Brain pericyte (primary cell): ENCODE measurements at regions not wholly inside any gene's neighbourhood (a gene's known extent, or its start where the extent isn't known, plus 50 kb on each side); places are given as distances from the start of the nearest gene placed in this dataset.
"Not testable (repeated sequence)": the region's sequence is repeated elsewhere in the genome, so short reads cannot be mapped to it uniquely, and the experiment has no call there.

ENCODE experiments used
- DNase-seq: peaks from one replicate; pipeline ENCODE4 v3.0.0-alpha.2; 2012; ENCODE audit warnings: low read depth, low spot score

DNA sequence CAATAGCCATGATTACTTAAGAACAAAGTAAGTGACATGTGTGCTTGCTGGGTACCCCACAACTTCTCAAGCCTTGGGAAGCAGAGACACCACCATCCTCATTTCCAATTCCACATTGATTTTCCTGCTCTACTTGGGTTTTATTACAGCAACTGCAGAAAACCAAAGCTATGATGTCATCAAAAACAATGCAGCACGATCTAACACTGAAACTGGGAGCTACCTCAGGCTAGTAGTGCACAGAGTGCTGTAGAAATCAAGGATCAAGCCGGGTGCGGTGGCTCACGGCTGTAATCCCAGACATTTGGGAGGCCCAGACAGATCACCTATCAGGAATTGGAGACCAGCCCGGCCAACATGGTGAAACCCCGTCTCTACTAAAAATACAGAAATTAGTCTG, 174.4 kb upstream of the MSX2 start:
- DNase-seq, result no peak

DNA sequence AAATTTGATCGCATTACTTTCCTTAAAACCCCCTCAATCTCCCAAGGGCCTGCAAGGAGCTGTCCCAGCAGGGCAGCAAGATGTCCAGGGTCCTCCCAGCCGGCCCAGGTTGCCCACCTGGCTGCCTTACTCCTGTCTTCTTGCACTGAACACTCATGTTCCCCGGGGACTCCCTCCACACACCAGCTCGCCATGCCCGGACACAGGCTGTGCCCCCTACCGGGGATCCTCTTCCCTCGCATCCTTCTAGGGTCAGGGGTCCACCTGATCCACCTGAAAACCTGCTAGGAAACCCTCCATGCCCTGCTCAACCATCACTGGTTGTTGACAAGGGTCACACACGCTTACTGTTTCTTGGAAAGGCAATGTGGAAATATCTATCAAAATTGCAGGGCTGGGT, 172.0 kb upstream of the MSX2 start:
- DNase-seq, result no peak

DNA sequence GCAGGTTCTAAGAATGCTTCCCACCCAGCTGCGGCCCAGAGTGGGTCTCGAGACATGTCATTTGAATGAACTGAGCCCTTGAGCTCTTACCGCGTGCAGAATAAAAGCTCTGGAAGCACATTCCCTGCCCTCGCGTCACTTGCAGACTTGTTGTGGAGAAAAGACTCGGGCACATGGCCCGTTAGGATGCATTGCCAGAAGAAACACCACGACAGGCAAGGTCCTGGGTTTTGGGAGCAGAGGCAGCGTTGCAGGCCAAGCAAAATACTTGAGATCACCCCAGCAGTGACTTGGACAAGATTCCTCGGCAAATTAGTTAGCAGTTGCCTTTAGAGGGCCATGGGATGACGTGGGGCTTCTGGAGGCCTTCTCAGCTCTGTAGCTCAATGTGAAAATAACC, 170.8 kb upstream of the MSX2 start:
- DNase-seq, result no peak

DNA sequence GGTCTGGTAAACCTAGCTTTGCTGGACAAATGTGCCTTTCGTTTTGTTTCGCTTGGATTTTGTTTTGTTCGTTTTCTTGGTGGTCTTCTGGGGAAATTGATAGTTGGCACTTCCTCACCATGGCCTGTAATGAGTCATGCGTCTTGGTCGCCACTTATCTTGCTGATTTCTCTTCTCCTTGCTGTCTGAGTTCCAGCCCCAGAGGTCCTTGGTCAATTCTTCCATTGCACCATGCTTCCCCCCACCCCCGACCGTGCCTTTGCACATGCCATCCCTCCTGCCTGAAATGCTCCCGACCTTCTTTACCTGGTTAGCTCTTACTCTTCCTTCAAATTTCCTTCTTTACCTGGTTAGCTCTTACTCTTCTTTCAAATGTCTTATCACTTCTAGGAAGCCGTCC, 168.7 kb upstream of the MSX2 start:
- DNase-seq, result no peak

DNA sequence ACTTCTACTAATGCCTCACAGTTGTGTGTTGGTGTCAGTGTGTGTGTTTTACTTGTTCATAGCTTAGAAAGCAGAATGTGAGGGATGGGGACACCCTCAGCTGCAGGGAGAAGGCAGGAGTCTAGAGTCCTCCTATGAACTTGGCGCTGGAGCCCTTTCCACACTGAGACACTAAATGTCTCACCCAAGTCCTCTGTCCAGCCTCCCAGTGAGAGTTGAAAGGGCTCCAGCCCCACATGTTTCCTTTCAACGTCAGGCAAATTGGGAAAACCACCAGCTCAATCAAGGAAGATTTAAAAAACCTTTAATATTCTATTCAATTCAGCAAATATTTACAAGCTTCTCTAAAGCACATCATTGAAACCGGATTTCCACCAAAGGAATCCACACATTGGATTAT, 167.6 kb upstream of the MSX2 start:
- DNase-seq, result no peak

DNA sequence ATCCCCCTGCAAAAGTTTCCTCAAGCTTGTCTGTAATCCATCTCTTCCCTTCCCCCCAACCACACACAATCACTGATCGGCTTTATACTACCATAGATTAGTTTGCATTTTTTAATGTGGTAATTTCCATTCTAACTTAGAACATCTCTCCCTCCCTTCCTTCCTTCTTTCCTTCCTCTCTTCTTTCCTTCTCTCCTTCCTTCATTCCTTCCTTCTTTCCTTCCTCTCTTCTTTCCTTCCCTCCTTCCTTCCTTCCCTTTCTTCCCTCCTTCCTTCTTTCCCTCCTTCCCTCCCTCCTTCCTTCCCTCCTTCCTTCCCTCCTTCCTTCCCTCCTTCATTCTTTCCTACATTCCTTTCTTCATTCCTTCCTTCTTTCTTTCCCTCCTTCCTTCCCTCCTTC, 166.2 kb upstream of the MSX2 start:
- DNase-seq, result no peak

DNA sequence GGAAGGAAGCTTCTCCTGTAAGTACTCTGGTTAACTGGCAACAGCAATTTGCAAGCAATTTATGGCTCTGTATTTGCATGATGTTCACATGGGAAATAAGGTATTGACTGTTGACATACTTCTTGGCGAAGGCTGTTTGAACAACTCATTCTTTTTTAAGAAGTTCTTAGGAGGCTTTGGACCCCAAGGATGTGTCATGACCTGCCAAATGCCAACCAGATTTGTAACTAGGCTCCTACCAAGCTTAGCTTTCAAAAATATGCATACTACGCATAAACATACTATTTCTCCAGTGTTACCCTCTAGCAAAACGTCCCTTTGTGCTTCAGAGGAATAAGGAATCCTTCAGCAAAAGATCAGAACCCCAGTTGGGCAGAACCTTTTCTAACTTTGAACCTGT, 165.2 kb upstream of the MSX2 start:
- peak; percentile 36 for DNase-seq

DNA sequence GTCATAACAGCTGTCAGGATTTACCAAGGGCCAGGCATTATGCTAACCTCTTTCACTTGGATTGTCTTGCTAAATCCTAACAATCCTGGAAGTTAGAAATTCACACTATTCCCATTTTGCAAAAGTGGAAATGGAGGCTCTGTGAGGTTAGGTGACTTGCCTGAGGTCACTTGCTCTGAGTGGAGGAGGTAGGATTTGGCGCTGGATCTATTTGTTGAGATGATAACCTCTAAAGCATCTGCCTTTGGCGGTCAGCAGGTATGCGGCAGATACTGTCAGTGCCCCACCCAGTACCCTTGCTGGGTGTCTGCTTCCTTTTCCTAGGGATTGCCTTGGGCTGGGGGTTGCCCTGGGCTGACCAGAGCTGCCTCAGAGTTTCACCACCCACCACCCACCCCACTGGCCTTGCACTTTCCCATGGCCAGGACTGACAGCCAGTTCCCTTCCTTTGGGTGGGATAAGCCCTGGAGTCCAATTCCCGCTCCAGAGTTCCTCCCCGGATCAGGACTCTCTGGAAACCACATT, 164.8 kb upstream of the MSX2 start:
- DNase-seq, result no peak

DNA sequence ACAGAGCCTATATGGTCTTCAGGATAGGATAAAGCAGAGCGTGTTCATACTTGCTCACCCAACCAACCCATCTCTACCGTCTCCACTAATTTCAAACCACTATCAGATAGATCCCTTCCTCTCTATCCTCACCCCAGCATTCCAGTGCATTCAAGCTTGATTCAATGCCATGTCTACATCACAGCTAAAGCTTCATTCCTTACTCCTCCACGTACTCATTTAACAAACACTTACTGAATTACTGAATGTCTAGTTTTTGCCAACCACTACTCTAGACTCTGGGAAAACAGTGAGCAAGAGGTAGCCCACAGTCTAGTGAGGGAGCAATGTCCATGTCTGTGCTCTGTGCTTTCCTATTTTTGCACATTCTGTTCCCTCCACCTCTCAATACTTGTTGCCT, 163.5 kb upstream of the MSX2 start:
- no peak for DNase-seq

DNA sequence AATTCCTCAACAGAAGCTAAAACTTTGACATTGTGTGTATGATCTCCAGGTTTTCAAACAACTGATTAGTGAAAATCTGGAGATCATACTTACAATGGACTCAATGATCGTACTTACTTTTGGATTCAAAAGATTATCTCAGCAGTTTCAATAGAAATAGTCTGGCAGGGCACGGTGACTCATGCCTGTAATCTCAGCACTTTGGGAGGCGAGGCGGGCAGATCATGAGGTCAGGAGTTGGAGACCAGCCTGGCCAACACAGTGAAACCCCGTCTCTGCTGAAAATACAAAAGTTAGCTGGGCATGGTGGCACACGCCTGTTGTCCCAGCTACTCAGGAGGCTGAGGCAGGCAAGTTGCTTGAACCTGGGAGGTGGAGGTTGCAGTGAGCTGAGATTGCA, 161.3 kb upstream of the MSX2 start:
- not testable (repeated sequence) for DNase-seq

DNA sequence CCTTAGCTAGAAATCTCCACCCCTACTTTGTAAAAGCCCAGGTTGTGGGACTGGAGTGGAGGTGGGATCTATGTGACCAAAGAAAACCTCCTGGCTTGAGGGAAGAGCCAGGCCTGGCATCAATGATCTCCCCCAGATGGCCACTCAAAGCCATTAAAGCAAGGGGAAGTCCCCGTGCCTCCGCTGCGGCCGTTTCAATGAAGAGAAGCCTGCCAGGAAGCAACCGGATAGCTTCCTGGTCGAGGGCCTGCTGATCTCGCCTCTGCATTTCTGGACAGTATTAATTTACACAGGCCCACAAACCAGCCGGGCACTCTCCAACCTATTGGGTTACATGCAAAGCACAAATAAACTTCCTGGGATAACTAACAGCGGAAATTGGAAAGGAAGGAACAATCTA, 160.5 kb upstream of the MSX2 start:
- no peak for DNase-seq

DNA sequence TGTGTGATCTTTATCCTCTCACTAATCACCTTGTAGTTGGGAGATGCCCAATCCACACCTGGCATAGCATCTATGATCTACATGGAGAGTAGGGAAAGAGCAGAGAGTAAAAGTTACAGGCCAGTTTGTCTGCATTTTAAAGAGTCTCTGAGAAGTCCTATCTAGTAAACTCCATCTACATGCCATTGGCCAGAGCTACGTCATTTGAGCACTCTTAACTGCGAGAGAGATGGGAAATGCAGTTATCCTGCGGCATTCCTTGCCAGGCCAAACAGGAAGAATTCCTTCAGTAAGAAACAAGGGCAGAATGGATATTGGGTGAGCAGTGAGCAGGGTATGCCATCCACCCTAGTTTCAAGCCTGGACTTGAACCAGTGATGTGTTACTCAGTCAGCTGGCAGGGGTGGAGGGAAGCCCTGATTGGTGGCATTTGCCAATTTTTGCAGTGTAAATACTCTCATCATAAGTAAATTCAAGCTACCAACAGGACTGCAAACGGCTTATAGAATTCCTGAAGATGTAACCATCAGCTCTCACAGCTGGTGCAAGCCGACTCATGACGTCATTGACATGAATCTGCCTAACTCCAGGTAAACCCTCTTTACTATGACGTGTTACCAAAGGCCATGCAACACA, 156.8 kb upstream of the MSX2 start:
- no peak for DNase-seq

DNA sequence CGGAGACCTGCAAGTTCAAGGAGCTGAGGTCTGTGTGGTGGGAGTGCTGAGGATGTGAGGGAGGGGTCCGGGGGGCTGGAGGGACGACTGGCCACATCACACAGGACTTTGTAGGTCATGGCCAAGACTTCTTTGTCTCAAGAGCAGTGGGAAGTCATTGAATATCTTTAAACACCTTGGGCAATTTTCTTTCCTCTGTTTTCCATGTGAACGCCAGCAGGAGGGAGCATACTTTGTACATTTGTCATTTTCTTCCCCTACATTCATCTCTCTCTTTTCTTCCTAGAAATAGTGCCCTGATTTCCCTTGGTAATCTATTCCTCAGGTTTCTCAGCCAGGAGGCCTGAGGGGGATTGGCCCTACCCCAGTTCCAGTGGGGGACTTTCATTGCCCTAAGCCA, 153.7 kb upstream of the MSX2 start:
- DNase-seq, result no peak

DNA sequence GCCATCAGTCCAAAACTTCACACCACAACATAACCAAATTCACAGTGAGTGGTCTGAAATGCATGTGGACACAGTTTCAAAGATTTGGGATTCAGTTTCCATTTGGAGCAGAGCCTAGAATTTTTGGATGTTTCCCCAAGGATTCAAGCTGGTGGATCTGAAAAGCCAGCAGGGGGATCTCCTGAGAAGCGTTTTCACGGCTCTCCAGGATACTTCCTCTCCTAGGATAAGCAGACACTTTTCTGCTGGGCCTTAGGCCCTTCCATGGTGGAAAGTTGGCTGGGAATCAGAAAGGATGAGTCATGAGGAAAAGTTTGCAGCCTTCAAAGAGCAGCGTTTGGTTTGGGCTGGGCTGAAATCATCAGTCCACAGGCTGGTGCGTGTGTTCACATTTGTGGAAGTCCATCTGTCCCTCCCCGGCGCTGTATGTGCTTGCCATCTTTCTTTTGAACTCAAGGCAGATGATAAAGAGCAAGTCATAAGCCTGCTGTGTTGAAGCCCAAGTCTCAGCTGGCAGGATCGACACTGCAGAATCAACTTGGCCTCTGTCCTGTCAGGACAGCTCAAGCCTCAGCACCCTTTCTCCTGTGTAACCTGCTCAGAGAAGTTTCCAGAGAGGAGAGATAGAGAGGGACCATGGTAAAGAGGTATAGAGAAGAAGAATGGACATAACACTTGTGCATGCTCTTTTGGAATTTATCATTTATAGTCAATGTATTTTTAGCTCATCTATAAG, 152.6 kb upstream of the MSX2 start:
- peak; percentile 78 for DNase-seq

DNA sequence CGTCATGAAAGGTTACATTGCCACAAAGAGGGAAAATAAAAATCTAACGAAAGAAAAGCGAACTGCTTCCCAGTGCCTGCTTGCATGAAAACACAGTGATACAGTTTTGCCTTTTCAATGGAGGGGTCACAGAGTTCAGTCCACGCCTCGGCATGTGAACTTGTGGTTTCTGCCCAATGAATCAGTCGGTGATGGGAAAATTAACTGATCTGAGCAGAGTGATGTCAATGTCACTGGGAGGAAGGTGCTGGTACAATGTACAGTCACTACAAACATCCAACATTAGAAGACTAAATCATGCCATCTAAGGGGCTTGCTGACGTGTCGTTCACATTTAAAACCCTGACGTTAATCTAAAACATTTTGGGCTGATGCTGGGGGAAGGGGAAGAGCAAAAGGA, 151.8 kb upstream of the MSX2 start:
- DNase-seq, result no peak

DNA sequence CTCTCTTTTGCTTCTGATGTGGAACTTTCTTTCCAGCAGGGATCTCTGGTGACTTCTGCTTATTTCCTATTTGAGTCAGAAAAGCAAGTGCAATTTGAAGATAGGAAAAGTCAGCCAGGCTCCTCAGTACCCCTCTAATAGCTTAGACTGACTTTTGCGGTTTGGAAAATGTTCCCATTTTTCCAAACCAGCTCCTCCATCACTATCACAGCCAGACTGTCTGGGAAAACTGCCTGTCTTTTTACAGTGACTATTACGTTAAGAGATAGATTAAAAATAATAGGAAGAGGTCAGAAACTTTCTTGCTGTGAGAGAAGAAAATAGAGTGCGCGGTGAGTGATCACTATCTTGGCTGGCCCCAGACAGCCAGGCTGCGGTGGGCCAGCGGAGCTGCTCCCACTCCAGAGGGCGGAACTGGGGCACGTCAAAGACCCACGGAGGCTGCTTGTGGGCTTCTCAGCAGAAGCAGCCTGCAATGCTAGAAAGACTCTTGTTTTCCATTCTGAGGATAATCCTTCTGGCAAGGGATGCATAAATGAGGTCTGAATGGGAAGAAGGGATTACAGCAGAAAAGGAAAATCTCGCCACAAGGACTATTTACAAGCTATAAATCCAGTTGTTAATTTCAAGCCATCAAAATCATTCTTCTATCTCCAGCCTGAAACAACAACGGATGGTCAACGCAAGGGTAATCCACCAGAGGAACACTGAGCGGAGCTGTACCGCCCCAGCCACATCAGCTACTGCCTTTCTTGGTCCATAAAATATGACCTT, 151.0 kb upstream of the MSX2 start:
- DNase-seq, result no peak

DNA sequence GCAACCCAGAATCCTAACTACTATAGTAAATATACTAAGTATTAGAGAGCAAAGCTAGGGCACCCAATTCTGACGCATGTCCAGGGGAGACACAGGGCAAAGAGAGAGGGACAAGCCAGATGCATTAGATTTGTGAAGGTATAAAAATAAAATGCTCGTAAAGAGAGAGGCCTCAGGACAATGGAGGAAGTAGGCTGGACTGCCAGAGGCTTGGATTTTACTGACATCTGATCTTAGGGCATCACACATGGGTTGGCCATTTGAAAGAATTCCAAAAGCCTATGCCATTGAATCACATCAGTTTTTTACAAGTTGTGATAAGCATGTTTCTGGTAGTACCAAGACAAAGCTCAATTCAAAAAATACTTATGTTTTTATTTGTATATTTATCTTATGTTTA, 149.3 kb upstream of the MSX2 start:
- no peak for DNase-seq

DNA sequence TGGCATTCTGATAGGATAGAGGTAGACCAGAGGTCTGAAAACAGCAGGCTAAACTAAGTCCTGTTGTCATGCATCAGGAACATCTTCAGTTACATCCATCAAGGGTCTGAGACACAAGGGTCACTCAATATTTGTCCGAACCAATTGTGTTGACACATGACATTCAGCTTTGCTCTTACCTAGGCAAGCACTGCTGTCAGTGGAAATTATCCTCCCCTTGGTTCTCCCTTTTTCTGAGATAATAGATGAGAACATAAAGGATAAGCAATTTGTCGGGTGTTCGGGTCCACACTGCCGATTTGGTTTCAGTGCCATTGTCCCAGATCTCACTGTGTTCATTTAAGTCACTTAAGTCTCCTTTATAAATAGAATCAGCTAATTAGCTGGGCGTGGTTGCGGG, 148.3 kb upstream of the MSX2 start:
- DNase-seq, result no peak

DNA sequence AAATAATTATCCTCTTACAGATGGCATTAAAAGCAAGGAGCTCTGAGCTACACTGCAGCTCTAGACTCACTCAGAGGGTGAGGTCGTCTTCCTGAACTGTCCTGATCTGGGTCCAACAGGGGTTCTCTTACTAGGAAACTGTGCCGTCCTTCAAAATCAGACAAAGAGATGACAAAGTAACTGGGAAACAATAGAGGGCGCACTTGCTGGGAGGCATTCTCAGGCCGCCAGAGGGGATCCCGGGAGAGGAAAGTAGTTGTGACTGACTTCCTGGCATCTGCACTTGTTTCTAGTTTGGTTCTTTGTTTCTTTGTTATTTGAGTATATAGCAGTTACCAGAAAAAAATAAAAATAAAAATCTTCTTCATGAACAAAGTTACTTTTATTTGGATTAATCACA, 142.9 kb upstream of the MSX2 start:
- no peak for DNase-seq

DNA sequence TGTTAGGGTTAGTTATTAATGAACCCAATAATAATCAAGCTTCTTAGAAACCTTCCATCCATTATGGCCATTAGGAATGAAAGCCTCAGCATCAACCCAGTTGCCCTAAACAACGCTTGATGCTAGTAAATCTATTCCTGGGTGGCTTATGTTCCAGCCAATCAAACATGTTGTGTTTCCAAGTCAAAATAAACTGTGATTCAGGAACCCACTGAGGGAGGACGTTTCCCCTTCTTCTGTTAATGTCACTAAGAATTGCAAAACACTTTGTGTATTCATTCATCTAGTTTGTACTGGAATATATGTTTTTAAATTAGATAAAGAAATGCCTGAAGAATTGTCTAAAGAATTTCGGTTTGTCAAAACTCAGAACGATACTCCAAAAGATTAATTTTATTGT, 142.5 kb upstream of the MSX2 start:
- DNase-seq, result no peak

DNA sequence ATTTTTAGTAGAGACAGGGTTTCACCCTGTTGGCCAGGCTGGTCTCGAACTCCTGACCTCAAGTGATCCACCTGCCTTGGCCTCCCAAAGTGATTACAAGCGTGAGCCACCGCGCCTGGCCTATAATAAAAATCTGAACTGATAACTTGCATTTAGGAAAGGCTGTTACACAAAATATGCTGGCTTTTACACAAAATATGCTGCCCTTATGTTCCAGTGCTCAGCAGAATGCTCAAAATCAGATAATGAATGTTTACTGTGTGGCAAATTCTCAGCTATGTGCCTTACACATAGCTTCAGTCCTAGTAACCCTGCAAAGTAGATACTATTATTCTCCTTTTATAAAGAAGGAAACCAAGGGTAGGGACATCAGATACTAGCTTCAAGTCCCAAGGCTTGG, 141.3 kb upstream of the MSX2 start:
- no peak for DNase-seq

DNA sequence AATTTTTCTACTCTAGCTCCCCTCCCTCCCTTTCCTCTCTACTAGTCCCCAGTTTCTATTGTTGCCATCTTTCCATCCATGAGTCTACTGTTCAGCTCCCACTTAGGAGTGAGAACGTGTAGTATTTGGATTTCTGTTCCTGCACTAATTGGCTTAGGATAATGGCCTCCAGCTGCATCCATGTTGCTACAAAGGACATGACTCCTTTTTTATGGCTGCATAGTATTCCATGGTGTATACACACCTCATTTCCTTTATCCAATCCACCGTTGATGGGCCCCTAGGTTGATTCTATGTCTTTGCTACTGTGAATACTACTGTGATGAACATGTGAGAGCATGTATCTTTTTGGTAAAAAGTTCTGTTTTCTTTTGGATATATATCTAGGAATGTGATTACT, 138.9 kb upstream of the MSX2 start:
- no peak for DNase-seq

DNA sequence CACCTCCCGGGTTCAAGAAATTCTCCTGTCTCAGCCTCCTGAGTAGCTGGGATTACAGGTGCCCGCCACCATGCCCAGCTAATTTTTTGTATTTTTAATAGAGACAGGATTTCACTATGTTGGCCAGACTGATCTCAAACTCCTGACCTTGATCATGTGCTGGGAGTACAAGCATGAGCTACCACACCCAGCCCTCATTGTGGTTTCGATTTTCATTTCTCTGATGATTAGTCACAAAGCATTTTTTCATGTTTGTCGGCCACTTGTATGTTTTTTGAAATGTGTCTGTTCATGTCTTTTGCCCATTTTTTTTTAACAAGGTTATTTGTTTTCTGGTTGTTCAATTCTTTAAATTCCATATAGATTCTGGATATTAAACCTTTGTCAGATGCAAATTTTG, 138.2 kb upstream of the MSX2 start:
- DNase-seq, result not testable (repeated sequence)
